HPDE6-E6E7 (cell line): ENCODE measurements at regions not wholly inside any gene's neighbourhood (a gene's known extent, or its start where the extent isn't known, plus 50 kb on each side); places are given as distances from the start of the nearest gene placed in this dataset.
A peak's percentile ranks its signal among the peaks of the same experiment; 100 is the strongest.
"Not testable (repeated sequence)": the region's sequence is repeated elsewhere in the genome, so short reads cannot be mapped to it uniquely, and the experiment has no call there.

ENCODE experiments used
- DNase-seq: peaks from one replicate; pipeline ENCODE4 v3.0.0; 2011; ENCODE audit warnings: missing footprints; ENCODE audit errors: extremely low spot score

DNA sequence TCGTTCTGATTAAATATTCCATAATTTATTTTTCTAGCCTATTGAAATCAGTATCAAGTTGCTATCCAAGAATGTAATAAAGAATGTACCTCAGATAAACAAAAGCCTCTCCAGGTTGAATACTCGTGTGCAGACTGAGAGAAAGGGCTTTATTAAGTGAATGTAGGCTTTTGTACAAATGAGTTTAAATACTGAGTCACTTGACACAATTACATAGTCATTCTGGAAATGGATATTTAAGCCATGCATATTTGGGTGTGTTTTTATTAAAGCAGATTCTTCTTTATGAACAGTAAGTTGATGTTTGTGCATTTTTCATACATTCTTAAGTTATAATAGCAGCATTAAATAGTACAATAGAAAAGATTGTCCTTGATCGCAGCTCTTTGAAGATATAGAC is 139.8 kb upstream of the GK2 start:
- no peak for DNase-seq

DNA sequence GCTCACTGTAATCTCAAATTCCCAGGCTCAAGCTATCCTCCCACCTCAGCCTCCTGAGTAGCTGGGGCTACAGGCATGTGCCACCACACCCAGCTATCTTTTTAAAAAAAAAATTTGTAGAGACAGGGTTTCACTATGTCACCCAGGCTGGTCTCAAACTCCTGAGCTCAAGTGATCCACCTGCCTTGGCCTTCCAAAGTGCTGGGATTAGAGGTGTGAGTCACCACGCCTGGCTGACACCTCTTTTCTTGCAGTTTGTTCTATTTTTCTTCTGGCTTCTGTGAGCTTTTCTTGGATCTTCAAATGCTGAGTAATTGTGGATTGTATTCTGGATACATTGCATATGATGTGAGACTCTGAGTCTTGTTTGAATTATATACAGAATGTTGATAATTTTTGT is 137.3 kb upstream of the GK2 start:
- not testable (repeated sequence) for DNase-seq

DNA sequence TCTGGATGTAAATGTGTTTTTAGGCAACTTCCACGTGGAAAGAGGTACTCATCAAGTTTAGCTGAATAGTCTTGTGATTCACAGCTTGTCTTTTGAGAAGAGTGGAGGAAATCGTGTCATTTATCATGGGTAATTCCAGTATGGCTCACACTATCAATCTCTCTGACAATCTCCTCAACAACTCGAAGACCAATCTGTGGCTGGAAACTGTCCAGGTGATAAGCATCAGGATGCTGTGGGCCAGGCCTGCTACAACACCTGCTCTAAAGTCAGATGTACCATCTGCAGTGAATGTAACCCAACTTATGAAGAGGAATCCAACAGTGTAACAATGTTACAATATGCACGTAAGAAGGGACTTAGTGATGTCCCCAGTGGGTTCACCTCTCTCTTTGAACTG is 132.1 kb upstream of the GK2 start:
- DNase-seq, result no peak

DNA sequence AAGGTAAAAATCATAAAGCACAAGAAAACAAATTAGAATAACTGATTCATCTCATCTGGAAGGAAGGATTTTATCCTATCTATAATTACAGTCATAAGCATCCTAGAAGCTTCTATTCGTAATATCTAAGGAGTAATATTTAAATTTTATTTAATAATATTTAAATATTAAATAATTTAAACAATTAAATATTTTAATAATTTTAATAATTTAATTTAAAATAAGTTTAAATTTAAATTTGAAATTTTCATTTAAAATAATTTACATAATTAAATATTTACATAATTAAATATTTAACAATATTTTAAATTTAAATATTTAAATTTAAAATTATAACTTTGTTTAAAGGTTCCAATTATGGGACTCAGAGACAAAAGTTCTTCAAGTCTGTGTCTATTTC is 127.5 kb upstream of the GK2 start:
- no peak for DNase-seq

DNA sequence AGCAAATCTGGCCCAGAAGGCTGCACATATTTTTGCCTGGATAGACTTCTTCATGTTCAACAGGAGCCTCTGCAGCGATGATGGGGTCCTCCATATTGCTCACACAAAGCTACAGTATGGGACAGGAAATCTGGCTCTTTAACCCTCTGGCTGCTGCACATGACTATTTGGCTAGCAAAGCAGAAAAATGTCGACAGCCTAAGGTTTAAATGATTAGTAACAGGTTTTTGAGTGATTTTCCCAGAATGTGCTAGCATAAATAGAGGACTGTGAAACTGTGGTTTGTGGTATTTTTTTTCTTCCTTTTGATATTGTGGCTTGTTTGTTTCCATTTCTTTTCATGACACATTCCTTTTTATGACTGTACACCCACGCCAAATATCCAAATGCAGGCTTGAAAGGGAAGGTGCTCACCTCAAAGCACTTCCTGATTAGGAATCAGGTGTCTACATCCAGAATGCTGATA is 120.2 kb upstream of the GK2 start:
- DNase-seq, result peak; percentile 10

DNA sequence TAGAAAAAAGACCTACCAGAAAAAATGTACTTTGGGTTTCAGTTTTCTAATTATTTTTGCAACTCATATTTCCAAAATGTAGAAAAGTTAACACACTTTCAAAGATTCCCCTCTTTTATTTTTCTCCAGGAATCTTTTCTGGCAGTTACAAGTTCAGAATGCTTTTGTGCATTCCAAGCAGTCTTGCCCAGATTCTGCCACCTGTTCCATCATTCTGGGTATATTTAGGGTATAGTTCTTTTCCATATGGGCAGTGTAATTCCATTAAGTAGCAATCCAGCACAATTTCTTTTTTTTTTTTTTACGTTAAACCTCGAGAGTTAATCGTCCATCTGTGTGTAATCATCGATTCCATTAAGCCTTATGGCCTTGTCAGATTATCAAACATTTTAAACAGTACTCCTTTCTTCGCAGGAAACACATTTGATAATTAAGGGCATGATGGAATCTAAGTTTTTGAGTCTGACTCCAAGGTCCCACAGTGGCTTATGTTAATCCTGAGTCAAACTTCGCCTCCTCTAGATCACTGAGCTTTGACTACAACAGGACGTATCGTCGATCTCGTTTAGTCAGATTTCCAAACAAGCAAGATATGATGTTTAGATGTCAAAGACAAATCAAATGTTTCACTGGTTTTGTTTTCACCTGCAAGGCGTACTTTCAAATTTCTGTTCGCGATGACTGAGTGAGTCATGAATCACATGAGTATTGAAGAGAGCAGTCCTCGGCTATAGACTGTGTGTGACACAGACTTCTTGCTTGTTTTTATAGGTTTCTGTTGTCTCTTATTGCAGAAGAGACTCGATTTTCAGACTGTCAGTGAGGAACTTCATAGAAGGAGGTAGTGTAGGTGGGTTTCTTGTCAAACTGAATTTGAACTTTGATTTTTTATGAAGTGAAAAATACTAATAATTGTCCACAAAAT is 118.9 kb upstream of the GK2 start:
- no peak for DNase-seq

DNA sequence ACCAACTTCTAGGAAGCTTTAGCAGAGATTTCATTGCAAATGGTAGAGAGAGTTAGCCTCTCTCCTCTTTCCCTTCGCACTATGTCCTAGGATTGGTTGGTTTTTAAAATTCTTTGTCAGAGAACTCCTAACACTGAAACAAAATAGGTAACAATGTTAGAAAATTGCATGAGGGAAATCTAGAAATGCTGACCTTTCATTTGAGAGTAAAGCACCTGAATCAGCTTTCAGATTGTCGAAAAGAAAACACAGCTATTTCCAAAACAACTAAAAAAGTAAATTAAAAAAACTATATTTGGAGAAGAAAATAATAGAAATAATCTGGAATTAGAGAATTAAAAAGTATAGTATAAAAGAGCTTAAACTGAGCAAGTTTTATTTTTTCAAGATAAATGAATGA is 108.1 kb upstream of the GK2 start:
- no peak for DNase-seq

DNA sequence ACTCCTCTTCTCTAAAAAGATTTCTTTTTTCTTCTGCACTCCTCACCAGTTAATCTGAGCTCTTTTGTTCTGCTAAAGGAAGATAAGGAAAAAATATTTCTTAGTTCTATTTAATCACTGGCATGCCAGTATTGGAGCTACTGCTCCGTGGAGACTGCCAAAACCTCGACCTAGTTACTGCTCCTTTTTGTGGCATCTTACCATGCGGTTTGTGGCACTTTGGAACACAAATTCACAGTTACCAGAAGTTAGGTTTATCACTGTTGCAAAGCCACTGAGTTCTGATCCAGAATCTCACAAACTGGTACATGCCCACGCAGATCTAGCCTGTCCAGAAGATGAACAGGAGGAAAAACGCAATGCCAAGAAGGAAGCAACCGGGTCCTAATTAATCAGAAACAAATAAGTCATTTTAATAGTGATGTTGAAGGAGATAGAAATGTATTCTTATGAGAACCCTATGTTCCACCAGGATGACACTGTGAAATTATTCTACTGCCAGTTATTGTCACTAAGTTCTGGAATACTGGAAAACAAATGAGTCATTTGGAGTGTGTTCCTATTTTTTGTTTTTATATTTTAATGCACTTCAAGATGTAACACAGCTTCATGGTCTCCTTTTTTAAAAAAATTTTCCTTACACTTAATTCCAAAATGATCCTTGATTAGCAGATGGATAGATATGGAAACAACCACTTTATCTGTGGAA is 106.7 kb upstream of the GK2 start:
- DNase-seq, result no peak

DNA sequence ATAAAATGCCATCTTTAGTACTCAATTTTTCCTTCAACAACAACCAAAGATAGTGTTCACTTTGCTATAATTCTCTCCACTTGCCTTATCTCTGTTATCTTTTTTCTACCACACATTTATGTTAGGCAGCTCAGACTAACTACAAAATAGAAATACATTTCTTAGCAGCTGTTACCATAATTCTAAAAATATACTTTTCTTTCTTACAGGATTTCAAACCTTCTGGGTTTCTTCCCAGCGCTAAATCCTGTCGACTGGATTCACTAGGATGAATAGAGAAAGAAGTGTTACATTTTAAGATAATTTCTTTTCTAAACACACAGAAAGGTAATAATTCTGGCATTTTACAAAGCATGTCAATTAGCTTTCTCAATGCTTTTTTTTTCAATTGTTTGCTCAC is 105.5 kb upstream of the GK2 start:
- no peak for DNase-seq

DNA sequence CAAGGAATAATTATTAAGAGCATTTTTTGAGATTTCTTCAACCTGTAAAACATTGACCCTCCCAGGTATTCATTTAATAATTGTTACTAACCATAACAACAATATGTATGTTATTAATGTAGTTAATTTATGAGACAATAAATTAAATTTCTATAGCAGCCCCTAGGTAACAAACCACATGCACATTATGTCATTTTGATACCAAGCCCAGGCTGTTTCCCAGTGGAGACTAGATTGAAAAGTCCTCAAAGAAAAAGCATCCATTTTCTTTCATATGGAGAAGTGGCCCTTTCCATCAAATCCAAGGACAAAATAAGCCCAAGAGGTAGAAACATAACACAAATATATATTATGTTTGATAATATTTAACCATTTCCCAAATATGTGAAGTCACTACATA is 104.3 kb upstream of the GK2 start:
- DNase-seq, result no peak

DNA sequence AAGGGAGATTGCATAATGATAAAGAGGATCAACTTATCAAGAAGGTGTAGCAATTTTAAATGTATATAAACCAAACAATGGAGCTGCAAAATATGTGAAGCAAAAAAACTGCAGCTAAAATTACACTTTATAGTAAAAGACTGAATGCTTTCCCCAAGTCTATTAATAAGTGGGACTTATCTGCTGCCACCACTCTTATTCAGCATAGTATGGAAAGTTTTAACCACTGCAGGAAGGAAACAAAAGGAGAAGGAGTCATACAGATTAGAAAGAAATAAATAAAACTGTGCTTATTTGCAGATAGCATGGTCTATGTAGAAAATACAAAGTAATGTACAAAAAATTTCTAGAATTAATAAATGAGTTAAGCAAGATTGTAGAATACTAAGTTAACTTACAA is 94.1 kb upstream of the GK2 start:
- no peak for DNase-seq

DNA sequence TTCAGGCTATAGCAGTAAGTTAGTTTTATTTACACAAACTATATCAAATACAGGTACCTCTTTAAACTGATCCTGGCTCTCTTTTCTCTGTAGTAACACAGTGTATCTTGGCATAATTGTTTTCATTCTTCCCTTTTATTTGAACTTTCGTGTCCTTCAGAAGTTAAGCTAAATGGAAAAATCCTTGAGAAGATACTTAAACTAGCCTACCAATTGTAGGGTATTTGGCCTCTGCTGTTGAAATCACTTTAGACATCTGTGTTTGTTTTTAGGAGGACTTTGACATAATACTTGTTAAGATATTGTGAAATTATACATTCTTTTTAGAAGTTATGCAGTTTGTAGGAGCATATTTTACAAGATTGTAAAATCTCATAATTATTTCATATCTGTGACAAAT is 90.3 kb upstream of the GK2 start:
- DNase-seq, result no peak

DNA sequence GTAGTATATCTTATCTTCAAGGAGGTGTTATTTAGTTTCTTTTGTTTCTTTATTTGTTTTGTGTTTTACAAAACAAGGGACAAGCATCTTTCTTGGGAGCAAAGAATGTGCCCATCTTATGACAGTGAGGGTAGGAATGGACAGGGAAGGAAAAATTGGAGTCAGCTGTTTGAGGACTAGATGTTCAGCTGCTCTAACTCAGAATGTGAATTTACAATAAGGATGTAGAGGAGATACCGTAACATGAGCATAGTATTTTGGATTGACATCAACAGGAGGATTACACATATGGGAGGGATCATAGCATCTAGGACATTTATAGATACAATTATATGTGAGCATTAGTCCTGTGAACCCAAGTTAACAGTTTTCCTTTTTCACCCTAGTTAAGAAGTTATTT is 89.0 kb upstream of the GK2 start:
- no peak for DNase-seq

DNA sequence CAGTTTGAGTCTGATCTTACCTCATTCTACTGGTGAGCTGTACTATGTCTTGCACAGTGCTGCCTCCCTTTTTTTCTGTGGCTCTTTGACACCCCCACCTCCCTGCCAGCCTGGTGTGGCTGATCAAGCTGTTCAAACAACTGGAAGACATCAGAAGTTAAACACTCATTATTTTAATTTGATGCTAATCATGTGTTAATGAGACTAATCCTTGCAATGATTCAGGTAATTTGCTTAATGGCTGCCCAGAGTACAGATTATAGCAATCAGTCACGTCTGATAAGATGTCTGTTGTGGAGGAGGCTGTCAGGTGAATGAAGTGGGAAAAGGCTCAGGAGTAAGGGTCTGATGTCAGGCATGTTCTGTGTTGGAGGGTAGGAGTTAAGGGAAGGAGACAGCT is 87.4 kb upstream of the GK2 start:
- DNase-seq, result no peak

DNA sequence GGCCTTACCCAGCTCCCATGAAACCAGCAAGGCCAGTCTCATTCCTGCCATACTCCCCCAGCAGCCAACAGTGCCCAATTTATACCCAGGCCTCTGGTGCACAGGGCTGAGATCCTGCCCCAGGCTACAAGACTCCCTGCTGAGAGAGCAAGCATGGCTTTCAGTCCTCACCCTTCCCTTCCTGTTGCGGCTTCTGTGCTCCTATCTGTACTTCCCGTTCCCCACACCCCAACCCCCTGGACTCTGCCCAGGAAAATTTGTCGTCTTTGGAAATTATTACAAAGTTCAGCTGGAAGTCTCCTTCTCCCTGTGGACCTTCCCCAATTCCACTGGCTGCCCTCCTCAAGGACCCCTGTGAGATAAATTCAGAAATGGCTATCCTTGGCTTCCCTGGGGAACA is 84.1 kb upstream of the GK2 start:
- DNase-seq, result no peak

DNA sequence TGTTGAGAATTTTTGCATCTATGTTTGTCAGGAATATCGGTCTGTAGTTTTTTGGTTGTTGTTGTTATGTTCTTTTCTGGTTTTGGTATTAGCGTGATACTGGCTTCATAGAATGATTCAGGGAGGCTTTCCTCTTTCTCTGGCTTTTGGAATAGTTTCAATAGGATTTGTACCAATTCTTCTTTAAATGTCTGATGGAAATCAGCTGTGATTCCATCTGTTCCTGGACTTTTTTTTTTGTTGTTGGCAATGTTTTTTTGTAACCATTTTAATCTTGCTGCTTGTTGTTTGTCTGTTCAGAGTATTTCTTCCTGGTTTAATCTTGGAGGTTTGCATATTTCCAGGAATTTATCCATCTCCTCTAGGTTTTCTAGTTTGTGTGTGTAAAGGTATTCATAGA is 81.5 kb upstream of the GK2 start:
- no peak for DNase-seq

DNA sequence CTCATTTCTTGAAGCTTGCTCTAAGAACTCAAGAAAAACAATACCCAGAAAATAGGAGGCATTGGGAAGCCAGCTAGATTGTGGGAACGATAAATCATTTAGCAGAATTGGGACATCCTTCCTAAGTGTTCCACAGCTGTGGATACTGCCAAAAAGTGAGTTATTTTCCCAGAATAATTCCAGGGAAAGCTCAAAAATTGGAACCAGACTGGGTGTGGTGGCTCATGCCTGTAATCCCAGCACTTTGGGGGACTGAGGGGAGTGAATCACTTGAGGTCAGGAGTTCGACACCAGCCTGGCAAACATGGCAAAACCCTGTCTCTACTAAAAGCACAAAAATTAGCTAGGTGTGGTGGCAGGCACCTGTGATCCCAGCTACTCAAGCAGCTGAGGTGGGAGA is 68.2 kb upstream of the GK2 start:
- DNase-seq, result no peak

DNA sequence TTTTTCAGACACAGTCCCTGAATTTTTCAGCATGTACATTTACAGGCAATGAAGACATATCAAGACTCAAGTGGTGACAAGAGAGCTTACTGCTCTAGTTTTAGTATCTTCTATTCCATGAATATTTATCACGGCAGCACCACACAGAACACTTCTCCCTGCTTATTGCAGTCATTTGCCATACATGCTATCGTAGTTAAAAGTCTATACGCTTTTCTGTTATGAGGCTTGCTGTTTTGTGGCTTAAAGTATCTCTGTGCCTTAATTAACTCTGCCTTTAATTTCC is 65.4 kb upstream of the GK2 start:
- no peak for DNase-seq

DNA sequence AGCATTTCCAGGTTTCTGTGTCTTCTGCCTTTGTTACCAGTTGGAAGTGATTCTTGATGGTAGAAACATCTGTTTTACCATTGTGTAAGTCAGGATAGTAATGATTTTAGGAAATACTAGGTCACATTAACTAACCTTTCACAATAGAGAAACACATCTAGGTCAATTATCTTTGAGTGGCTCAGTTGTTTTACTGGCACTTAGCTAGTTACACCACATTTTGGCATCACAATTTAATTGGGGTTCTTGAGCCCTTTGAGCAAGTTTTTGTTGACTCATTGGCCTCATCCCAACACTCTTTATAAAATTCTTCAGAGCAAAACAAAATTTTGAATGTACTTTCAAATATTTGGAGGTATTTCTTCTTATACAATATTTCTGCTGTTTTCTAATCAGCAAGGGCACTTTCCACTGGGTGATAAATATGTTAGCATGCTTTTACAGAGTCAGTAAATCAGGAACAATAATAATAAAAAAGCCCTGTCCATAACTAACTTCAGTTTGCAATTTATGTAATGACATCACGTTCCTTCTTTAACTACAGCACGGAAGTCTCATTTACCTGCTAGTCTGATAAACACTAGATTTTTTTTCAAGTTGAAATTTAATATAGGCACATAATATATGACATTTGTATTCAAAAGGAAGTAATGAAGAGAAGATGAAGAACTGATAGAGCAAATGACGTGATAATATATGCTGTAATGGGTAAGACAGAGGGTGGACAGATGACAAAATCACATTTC is 64.8 kb upstream of the GK2 start:
- no peak for DNase-seq

DNA sequence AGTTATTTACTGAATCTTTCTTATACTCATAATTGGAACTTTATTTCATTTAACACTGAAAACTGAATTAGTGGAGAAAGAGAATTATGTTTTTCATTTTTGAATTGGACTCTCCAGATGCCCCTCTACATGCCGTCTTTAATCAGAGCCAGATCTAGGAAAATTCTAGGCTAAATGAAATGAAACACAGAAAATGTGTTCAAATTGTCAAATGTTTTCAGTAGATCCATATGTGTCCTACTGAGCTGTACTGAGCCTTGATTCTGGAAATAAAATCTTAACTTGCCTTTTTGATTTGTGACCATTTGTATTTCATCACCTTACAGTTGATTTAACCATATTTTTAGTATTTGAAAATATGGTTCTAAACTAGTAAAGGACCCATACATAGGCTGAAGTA is 64.0 kb upstream of the GK2 start:
- DNase-seq, result no peak

DNA sequence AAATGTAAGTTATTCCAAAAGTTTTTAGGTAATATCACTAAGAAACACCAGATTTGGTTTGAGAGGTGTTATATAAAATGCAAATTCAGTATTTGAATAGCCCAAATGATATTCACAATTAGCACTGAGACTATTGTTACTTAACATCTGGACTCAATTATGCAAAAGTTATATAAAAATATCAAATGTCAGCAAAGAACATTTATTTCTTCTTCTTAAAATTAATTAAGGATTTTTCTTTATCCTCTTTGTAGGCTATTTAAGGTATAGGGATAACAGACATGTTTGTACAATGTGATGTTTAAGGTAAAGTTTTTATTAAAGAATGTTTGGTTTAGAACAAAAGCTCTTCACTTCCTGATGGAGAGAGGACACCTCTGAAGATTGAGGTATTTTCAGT is 63.3 kb upstream of the GK2 start:
- no peak for DNase-seq

DNA sequence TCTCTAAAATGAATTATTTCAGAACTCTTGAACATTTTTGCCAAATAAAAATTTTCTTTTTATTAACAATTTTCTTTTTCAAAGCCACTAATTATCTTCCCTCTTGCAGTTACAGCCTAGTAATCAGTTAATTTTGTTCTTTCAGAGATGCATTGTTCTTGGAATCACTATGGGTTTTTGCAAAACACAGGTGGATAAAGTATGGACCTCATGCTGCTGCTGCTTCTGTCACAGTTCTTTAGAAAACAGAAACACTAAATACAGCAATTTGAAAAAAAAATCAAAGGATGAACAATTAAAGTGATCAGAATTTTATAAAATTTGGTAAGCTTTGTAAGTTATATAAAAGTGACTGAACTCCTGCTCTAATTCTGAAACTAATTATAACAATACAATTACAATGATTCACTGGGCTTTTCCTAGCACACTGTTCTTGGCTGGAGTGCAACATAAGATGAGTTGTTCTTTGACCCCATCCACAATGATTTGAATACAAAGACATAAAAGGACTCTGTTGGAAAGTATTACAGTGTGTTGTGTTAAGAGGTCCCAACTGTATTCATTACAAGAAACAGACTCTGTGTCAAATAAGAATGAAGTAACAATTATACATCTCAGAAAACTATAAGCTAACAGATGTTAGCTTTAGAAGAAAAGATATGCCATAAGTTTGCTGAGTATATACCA is 59.4 kb upstream of the GK2 start:
- DNase-seq, result no peak
